ENCODE measurements at regions not wholly inside any gene's neighbourhood (a gene's known extent, or its start where the extent isn't known, plus 50 kb on each side); places are given as distances from the start of the nearest gene placed in this dataset.

- no peak overlapping the region for H2BK120ac ChIP-seq (ENCODE audit: low read depth, low read length)
- no peak overlapping the region for H2AFZ ChIP-seq (ENCODE audit: low read length)
- no peak overlapping the region for H3K4ac ChIP-seq (ENCODE audit: low read length)
- no peak overlapping the region for H3K14ac ChIP-seq (ENCODE audit: low read length)
- H3K36me3 ChIP-seq (replicated peaks in 1 of 2; ENCODE audit: control insufficient read depth in 2 of 2, insufficient read depth in 2 of 2, low read length in 2 of 2) = no peaks in the 10 kb centered on the region
- H3K27me3 ChIP-seq (ENCODE audit: control insufficient read depth in 3 of 3, insufficient read depth in 3 of 3, low read depth in 1 of 3, low read length in 3 of 3) = no peaks in the 10 kb centered on the region
- H3K27ac ChIP-seq (replicated peaks; ENCODE audit: low read length) = no peak overlapping the region
- no peak overlapping the region for H4K91ac ChIP-seq (ENCODE audit: low read depth, low read length, poor library complexity)
- H4K8ac ChIP-seq (ENCODE audit: low read depth, low read length) = no peak overlapping the region
- H3K4me3 ChIP-seq (ENCODE audit: low read length in 2 of 2) = no peak overlapping the region
- no peak overlapping the region for H2BK15ac ChIP-seq (ENCODE audit: low read length)
- no peak overlapping the region for H3K4me2 ChIP-seq (ENCODE audit: insufficient read depth, low read length, poor library complexity, severe bottlenecking)
- H2BK5ac ChIP-seq (ENCODE audit: low read length) = no peak overlapping the region
- no peak for DNase-seq (ENCODE audit: low spot score)
- H2BK12ac ChIP-seq (ENCODE audit: low read length) = no peak overlapping the region
- peaks cover 0 to 3% of the 10 kb centered on the region in 2 donors for H3K9me3 ChIP-seq (replicated peaks in 1 of 2; ENCODE audit: control insufficient read depth in 2 of 2, insufficient read depth in 1 of 2, low read depth in 1 of 2, low read length in 2 of 2)
- H2AK5ac ChIP-seq (ENCODE audit: low read depth, low read length) = no peak overlapping the region
- no peaks in the 10 kb centered on the region for H3K79me1 ChIP-seq (ENCODE audit: low read depth, low read length)
- no peak overlapping the region for H3K23ac ChIP-seq (ENCODE audit: low read depth, low read length, poor library complexity)
- no peak overlapping the region for H3K18ac ChIP-seq (ENCODE audit: low read length)
- no CpG with 5 or more reads among the region's 8 CpGs for WGBS, 2 donors (ENCODE audit: extremely low coverage in 2 of 2, insufficient read length in 2 of 2, insufficient replicate concordance in 1 of 2)
- no peaks in the 10 kb centered on the region for H3K4me1 ChIP-seq (ENCODE audit: control insufficient read depth in 2 of 2, insufficient read depth in 1 of 2, low read depth in 1 of 2, low read length in 2 of 2)
- H3K9ac ChIP-seq (ENCODE audit: low read depth, low read length, poor library complexity) = no peak overlapping the region
Measured at GRCh38 chr4:123587983-123588494, 191.4 kb downstream of the SPRY1 start.

- no peaks in the 10 kb centered on the region for H3K4me1 ChIP-seq (ENCODE audit: control insufficient read depth in 2 of 2, insufficient read depth in 1 of 2, low read depth in 1 of 2, low read length in 2 of 2)
- no CpG with 5 or more reads among the region's 8 CpGs for WGBS, 2 donors (ENCODE audit: extremely low coverage in 2 of 2, insufficient read length in 2 of 2, insufficient replicate concordance in 1 of 2)
- H3K9me3 ChIP-seq (replicated peaks in 1 of 2; ENCODE audit: control insufficient read depth in 2 of 2, insufficient read depth in 1 of 2, low read depth in 1 of 2, low read length in 2 of 2) = peaks cover 0 to 7% of the 10 kb centered on the region in 2 donors
- no peak overlapping the region for H3K4ac ChIP-seq (ENCODE audit: low read length)
- no peak overlapping the region for H2BK5ac ChIP-seq (ENCODE audit: low read length)
- no peak overlapping the region for H3K4me2 ChIP-seq (ENCODE audit: insufficient read depth, low read length, poor library complexity, severe bottlenecking)
- H3K27ac ChIP-seq (replicated peaks; ENCODE audit: low read length) = no peak overlapping the region
- H2AK5ac ChIP-seq (ENCODE audit: low read depth, low read length) = no peak overlapping the region
- no peak overlapping the region for H2AFZ ChIP-seq (ENCODE audit: low read length)
- H3K36me3 ChIP-seq (replicated peaks in 1 of 2; ENCODE audit: control insufficient read depth in 2 of 2, insufficient read depth in 2 of 2, low read length in 2 of 2) = no peaks in the 10 kb centered on the region
- H4K8ac ChIP-seq (ENCODE audit: low read depth, low read length) = no peak overlapping the region
- no peaks in the 10 kb centered on the region for H3K27me3 ChIP-seq (ENCODE audit: control insufficient read depth in 3 of 3, insufficient read depth in 3 of 3, low read depth in 1 of 3, low read length in 3 of 3)
- no peak overlapping the region for H3K18ac ChIP-seq (ENCODE audit: low read length)
- H3K23ac ChIP-seq (ENCODE audit: low read depth, low read length, poor library complexity) = no peak overlapping the region
- H4K91ac ChIP-seq (ENCODE audit: low read depth, low read length, poor library complexity) = no peak overlapping the region
- no peak overlapping the region for H2BK120ac ChIP-seq (ENCODE audit: low read depth, low read length)
- H3K4me3 ChIP-seq (ENCODE audit: low read length in 2 of 2) = no peak overlapping the region
- DNase-seq (ENCODE audit: low spot score) = no peak
- H2BK12ac ChIP-seq (ENCODE audit: low read length) = no peak overlapping the region
- H3K14ac ChIP-seq (ENCODE audit: low read length) = no peak overlapping the region
- no peak overlapping the region for H3K9ac ChIP-seq (ENCODE audit: low read depth, low read length, poor library complexity)
- H2BK15ac ChIP-seq (ENCODE audit: low read length) = no peak overlapping the region
- no peaks in the 10 kb centered on the region for H3K79me1 ChIP-seq (ENCODE audit: low read depth, low read length)
Measured at GRCh38 chr4:123588631-123589241, 192.1 kb downstream of the SPRY1 start.

GRCh38 chr4:123589301-123589700 lies 192.7 kb downstream of the SPRY1 start:
- no peak overlapping the region for H4K8ac ChIP-seq (ENCODE audit: low read depth, low read length)
- H2BK12ac ChIP-seq (ENCODE audit: low read length) = no peak overlapping the region
- no peak overlapping the region for H3K18ac ChIP-seq (ENCODE audit: low read length)
- no peak overlapping the region for H3K27ac ChIP-seq (replicated peaks; ENCODE audit: low read length)
- H3K36me3 ChIP-seq (replicated peaks in 1 of 2; ENCODE audit: control insufficient read depth in 2 of 2, insufficient read depth in 2 of 2, low read length in 2 of 2) = no peaks in the 10 kb centered on the region
- H3K4me1 ChIP-seq (ENCODE audit: control insufficient read depth in 2 of 2, insufficient read depth in 1 of 2, low read depth in 1 of 2, low read length in 2 of 2) = no peaks in the 10 kb centered on the region
- no peak overlapping the region for H4K91ac ChIP-seq (ENCODE audit: low read depth, low read length, poor library complexity)
- H3K79me1 ChIP-seq (ENCODE audit: low read depth, low read length) = no peaks in the 10 kb centered on the region
- no peak overlapping the region for H3K14ac ChIP-seq (ENCODE audit: low read length)
- H3K9me3 ChIP-seq (replicated peaks in 1 of 2; ENCODE audit: control insufficient read depth in 2 of 2, insufficient read depth in 1 of 2, low read depth in 1 of 2, low read length in 2 of 2) = peaks cover 0 to 7% of the 10 kb centered on the region in 2 donors
- H2AFZ ChIP-seq (ENCODE audit: low read length) = no peak overlapping the region
- H3K23ac ChIP-seq (ENCODE audit: low read depth, low read length, poor library complexity) = no peak overlapping the region
- H2BK15ac ChIP-seq (ENCODE audit: low read length) = no peak overlapping the region
- no peak overlapping the region for H2BK120ac ChIP-seq (ENCODE audit: low read depth, low read length)
- no peaks in the 10 kb centered on the region for H3K27me3 ChIP-seq (ENCODE audit: control insufficient read depth in 3 of 3, insufficient read depth in 3 of 3, low read depth in 1 of 3, low read length in 3 of 3)
- H3K4me2 ChIP-seq (ENCODE audit: insufficient read depth, low read length, poor library complexity, severe bottlenecking) = no peak overlapping the region
- DNase-seq (ENCODE audit: low spot score) = no peak
- WGBS, 2 donors (ENCODE audit: extremely low coverage in 2 of 2, insufficient read length in 2 of 2, insufficient replicate concordance in 1 of 2) = no CpG with 5 or more reads among the region's 3 CpGs
- no peak overlapping the region for H2AK5ac ChIP-seq (ENCODE audit: low read depth, low read length)
- no peak overlapping the region for H2BK5ac ChIP-seq (ENCODE audit: low read length)
- no peak overlapping the region for H3K9ac ChIP-seq (ENCODE audit: low read depth, low read length, poor library complexity)
- H3K4me3 ChIP-seq (ENCODE audit: low read length in 2 of 2) = no peak overlapping the region
- H3K4ac ChIP-seq (ENCODE audit: low read length) = no peak overlapping the region

GRCh38 chr4:123591875-123592274 lies 195.3 kb downstream of the SPRY1 start:
- no peak overlapping the region for H3K23ac ChIP-seq (ENCODE audit: low read depth, low read length, poor library complexity)
- H3K9me3 ChIP-seq (replicated peaks in 1 of 2; ENCODE audit: control insufficient read depth in 2 of 2, insufficient read depth in 1 of 2, low read depth in 1 of 2, low read length in 2 of 2) = peaks cover 0 to 7% of the 10 kb centered on the region in 2 donors
- no peaks in the 10 kb centered on the region for H3K36me3 ChIP-seq (replicated peaks in 1 of 2; ENCODE audit: control insufficient read depth in 2 of 2, insufficient read depth in 2 of 2, low read length in 2 of 2)
- no peak overlapping the region for H4K91ac ChIP-seq (ENCODE audit: low read depth, low read length, poor library complexity)
- no peak overlapping the region for H3K27ac ChIP-seq (replicated peaks; ENCODE audit: low read length)
- H3K14ac ChIP-seq (ENCODE audit: low read length) = no peak overlapping the region
- H2BK15ac ChIP-seq (ENCODE audit: low read length) = no peak overlapping the region
- no peak overlapping the region for H2AFZ ChIP-seq (ENCODE audit: low read length)
- H3K4me1 ChIP-seq (ENCODE audit: control insufficient read depth in 2 of 2, insufficient read depth in 1 of 2, low read depth in 1 of 2, low read length in 2 of 2) = no peaks in the 10 kb centered on the region
- no peak overlapping the region for H3K4me3 ChIP-seq (ENCODE audit: low read length in 2 of 2)
- no peak overlapping the region for H2BK120ac ChIP-seq (ENCODE audit: low read depth, low read length)
- DNase-seq (ENCODE audit: low spot score) = no peak
- no peak overlapping the region for H2BK5ac ChIP-seq (ENCODE audit: low read length)
- H3K27me3 ChIP-seq (ENCODE audit: control insufficient read depth in 3 of 3, insufficient read depth in 3 of 3, low read depth in 1 of 3, low read length in 3 of 3) = no peaks in the 10 kb centered on the region
- no peak overlapping the region for H4K8ac ChIP-seq (ENCODE audit: low read depth, low read length)
- H2AK5ac ChIP-seq (ENCODE audit: low read depth, low read length) = no peak overlapping the region
- H3K4me2 ChIP-seq (ENCODE audit: insufficient read depth, low read length, poor library complexity, severe bottlenecking) = no peak overlapping the region
- no peaks in the 10 kb centered on the region for H3K79me1 ChIP-seq (ENCODE audit: low read depth, low read length)
- no peak overlapping the region for H2BK12ac ChIP-seq (ENCODE audit: low read length)
- no CpG with 5 or more reads among the region's 2 CpGs for WGBS, 2 donors (ENCODE audit: extremely low coverage in 2 of 2, insufficient read length in 2 of 2, insufficient replicate concordance in 1 of 2)
- H3K9ac ChIP-seq (ENCODE audit: low read depth, low read length, poor library complexity) = no peak overlapping the region
- no peak overlapping the region for H3K4ac ChIP-seq (ENCODE audit: low read length)
- no peak overlapping the region for H3K18ac ChIP-seq (ENCODE audit: low read length)
